Activated CD4-positive, alpha-beta T cell treated with anti-CD3 and anti-CD28 coated beads, Interleukin-2, amount 50 U/mL, for 48 hours (primary cell): ENCODE measurements at regions not wholly inside any gene's neighbourhood (a gene's known extent, or its start where the extent isn't known, plus 50 kb on each side); places are given as distances from the start of the nearest gene placed in this dataset.
"Not testable (repeated sequence)": the region's sequence is repeated elsewhere in the genome, so short reads cannot be mapped to it uniquely, and the experiment has no call there.

ENCODE experiments used
- DNase-seq, 2 experiments: peaks; one replicate each; pipeline ENCODE4 v3.0.0-alpha.2; 2020

GRCh38 chr5:40346901-40347300 lies 332.8 kb upstream of the PTGER4 start:
- DNase-seq = no peak

- DNase-seq = not testable (repeated sequence)
These were observed 341.3 kb upstream of the PTGER4 start for GRCh38 chr5:40338434-40338833.

- DNase-seq = no peak
These were observed 345.5 kb upstream of the PTGER4 start for GRCh38 chr5:40334242-40334635.

- DNase-seq = peak in 1 of 2 experiments; percentile 11
These were observed 346.1 kb upstream of the PTGER4 start for GRCh38 chr5:40333459-40334241.

- DNase-seq = no peak
These were observed 346.7 kb upstream of the PTGER4 start for GRCh38 chr5:40332970-40333369.

GRCh38 chr5:40331616-40332015 lies 348.1 kb upstream of the PTGER4 start:
- no peak for DNase-seq

GRCh38 chr5:40321514-40321913 lies 358.2 kb upstream of the PTGER4 start:
- no peak for DNase-seq

- no peak for DNase-seq
These were observed 361.3 kb upstream of the PTGER4 start for GRCh38 chr5:40318395-40318794.

GRCh38 chr5:40317023-40317422 lies 362.7 kb upstream of the PTGER4 start:
- no peak for DNase-seq

- DNase-seq = no peak
These were observed 364.6 kb upstream of the PTGER4 start for GRCh38 chr5:40315126-40315525.

- DNase-seq = no peak
These were observed 365.4 kb upstream of the PTGER4 start for GRCh38 chr5:40314275-40314674.

GRCh38 chr5:40312205-40312604 lies 367.5 kb upstream of the PTGER4 start:
- DNase-seq = no peak

GRCh38 chr5:40309851-40310250 lies 369.9 kb upstream of the PTGER4 start:
- no peak for DNase-seq

- no peak for DNase-seq
These were observed 370.8 kb upstream of the PTGER4 start for GRCh38 chr5:40308867-40309266.

GRCh38 chr5:40307920-40308319 lies 371.8 kb upstream of the PTGER4 start:
- DNase-seq = no peak

GRCh38 chr5:40306869-40307487 lies 372.7 kb upstream of the PTGER4 start:
- DNase-seq = no peak

GRCh38 chr5:40292006-40292405 lies 387.7 kb upstream of the PTGER4 start:
- no peak for DNase-seq

GRCh38 chr5:40291338-40291737 lies 388.4 kb upstream of the PTGER4 start:
- no peak for DNase-seq

- no peak for DNase-seq
These were observed 390.8 kb upstream of the PTGER4 start for GRCh38 chr5:40288800-40289485.

GRCh38 chr5:40284863-40285262 lies 394.9 kb upstream of the PTGER4 start:
- DNase-seq = no peak

- no peak for DNase-seq
These were observed 400.8 kb upstream of the PTGER4 start for GRCh38 chr5:40278881-40279280.

- peak; percentile 29 to 41 for DNase-seq
These were observed 402.4 kb upstream of the PTGER4 start for GRCh38 chr5:40277161-40277906.

- DNase-seq = no peak
These were observed 403.2 kb upstream of the PTGER4 start for GRCh38 chr5:40276426-40277102.
